DMS79 treated with DMSO at 0.1 percent for 48 hours (cell line): ENCODE measurements at regions not wholly inside any gene's neighbourhood (a gene's known extent, or its start where the extent isn't known, plus 50 kb on each side); places are given as distances from the start of the nearest gene placed in this dataset.
A peak's percentile ranks its signal among the peaks of the same experiment; 100 is the strongest.

Experiments
- DNase-seq: peaks from one replicate; lab custom pipeline; 2025; lab: John Stamatoyannopoulos, UW

DNA sequence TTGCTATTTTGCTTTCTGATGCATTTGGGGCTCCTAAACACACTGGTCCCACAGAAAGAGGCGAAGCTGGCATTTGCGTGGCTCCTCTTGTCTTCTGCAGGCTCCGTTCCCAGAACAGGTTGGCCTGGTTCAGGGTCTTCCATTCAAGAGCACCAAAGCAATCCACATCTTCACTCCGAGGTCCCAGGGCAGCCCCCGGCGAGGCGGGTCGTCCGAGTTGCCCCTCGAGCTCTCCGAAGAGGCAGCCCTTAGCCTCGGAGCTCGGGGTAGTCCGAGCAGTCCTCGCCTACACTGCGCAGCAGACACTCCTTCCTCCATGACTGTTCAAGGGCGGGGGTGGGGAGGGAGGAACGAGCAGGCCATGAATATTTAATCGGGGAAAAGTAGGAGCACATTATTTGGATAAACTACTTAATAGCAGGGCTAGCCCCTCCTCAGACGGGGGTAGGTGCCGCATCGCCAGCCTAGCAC is 321.3 kb downstream of the BLID start:
- no peak for DNase-seq

DNA sequence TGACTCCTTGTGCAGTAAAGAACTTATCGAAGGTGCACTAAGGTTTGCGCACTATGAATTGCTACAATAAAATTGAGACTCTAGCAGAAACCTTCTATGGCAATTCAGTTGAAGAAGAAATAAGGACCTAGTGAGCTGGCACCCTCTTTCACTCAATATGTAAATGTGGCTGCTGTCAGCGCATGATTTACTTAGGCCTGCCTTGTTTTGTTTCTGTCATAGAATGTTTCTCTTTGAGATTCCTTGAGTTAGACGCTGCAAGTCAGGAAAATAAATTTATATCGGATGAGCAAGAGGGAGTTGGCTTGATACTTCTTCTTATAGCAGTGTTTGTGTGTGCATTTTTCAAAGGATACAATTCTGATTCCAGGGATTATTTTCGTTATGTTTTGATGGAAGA is 322.1 kb downstream of the BLID start:
- DNase-seq = no peak

GRCh38 chr11:121793291-121793690 is 322.7 kb downstream of the BLID start:
- DNase-seq = no peak

DNA sequence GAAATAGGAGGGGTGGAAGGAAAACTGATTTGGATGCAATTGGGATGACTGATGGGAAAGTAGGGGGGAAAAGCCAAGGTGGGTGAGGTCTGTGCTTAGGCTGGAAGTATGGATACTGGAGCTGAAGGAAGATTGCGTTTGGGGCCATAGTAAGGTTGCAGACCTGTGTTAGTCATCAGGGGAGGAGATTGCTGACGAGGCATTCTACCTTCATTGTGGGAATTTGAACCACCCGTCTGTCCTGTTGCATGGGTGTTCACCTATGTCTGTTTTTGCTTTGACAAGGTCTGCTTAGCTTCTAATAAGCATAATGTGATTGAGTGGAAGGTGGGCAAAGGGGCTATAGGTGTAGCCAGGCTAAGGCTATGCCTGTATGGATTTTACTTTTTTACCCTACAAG is 323.8 kb downstream of the BLID start:
- DNase-seq = no peak

DNA sequence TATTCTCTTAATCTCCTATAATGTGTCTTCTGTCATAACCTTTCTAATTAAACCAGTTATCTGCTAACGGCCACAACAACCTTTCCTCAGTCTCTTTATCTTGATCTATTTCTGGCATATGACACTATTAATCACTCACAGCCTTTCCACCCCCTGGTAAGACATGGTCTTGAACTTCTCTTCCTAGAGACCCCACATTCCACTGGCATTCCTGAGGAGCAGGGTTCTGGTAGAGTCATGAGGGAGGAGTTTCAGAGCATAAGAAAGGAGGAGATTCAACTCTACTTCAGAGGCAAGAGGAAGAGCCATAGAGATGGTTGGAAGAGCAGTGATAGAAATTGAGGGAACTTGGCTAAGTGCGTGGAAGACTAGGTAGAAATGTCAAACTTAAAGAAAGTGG is 325.6 kb downstream of the BLID start:
- DNase-seq = no peak

- no peak for DNase-seq
Measured at GRCh38 chr11:121780971-121781370, 328.2 kb upstream of the SORL1-AS1 start.

GRCh38 chr11:121777056-121777455 is 324.3 kb upstream of the SORL1-AS1 start:
- DNase-seq = no peak

GRCh38 chr11:121775276-121775675 is 322.5 kb upstream of the SORL1-AS1 start:
- no peak for DNase-seq

GRCh38 chr11:121773076-121773475 is 320.3 kb upstream of the SORL1-AS1 start:
- DNase-seq = no peak

DNA sequence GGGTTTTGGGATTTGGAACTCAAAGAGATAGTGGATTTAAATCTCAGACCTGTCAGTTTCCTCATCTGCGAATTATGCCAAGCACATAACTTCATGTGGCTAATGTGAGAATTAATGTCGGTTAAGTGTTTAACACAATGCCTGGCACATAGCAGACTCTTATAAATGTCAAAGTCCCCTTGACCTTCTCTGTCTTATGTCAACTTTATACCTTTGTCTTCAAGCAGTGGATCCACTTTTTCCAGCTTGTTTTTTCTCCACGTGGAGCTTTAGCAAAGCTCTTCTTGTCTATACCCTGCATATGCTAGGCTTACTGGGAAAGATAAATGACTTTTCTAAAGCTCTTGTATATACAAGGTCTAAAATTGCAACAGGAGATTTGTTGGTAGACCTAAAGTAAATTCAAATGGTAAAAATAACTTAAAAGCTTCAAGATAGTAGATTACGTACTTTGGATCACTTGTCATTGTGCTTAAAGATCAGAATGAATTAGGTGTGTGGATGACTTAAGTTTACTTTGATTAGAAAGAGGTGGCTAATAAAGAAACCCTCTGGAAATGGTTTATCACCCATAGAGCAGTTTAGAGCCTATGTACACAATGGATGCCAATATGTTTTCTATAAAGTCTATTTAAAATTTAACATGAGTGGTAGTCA is 318.3 kb upstream of the SORL1-AS1 start:
- DNase-seq = no peak

DNA sequence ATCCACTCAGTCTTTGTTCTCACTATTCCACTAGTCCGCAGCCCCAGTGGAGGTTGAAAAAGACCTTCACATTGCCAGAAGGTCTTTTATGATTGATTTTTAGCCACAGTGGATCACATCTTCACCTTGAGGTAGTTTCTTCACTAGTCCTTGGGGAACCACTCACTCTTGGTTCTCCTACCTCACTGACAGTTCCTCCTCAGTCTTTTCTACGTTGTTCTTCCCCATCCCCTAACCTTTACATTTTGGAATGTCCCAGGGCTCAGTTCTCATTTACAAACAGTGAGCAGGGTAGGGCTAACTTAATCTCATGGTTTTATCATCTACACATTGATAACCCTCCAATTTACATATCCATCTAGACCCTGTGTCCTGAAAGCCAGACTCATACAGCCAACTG is 316.4 kb upstream of the SORL1-AS1 start:
- no peak for DNase-seq

GRCh38 chr11:121767433-121767832 is 314.7 kb upstream of the SORL1-AS1 start:
- DNase-seq = no peak

- DNase-seq = no peak
Measured at GRCh38 chr11:121766991-121767390, 314.2 kb upstream of the SORL1-AS1 start.

GRCh38 chr11:121766166-121766565 is 313.4 kb upstream of the SORL1-AS1 start:
- no peak for DNase-seq

DNA sequence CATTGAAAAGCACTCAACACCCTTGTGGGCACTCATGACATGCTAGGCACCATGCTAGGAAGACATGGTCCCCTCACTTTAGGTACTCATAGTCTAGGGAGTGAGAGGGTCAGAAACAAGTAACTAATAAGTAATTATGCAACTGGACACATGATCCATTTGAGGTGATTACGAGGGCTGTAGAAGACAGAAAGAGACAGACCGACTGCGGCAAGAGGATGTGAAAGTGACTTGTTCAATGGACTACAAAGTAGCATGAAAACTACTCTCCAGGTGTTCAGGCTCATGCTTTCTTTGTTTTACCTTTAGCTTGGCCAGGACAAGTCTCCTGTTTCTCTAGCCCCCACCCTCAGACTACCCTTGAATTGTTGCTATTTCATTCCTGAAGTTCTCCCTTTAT is 310.8 kb upstream of the SORL1-AS1 start:
- peak; percentile 80 for DNase-seq

- DNase-seq = peak; percentile 99
Measured at GRCh38 chr11:121762820-121763219, 310.1 kb upstream of the SORL1-AS1 start.

- no peak for DNase-seq
Measured at GRCh38 chr11:121761186-121761585, 308.4 kb upstream of the SORL1-AS1 start.

- peak; percentile 95 for DNase-seq
Measured at GRCh38 chr11:121757480-121758125, 304.8 kb upstream of the SORL1-AS1 start.

- DNase-seq = no peak
Measured at GRCh38 chr11:121755906-121756305, 303.1 kb upstream of the SORL1-AS1 start.

DNA sequence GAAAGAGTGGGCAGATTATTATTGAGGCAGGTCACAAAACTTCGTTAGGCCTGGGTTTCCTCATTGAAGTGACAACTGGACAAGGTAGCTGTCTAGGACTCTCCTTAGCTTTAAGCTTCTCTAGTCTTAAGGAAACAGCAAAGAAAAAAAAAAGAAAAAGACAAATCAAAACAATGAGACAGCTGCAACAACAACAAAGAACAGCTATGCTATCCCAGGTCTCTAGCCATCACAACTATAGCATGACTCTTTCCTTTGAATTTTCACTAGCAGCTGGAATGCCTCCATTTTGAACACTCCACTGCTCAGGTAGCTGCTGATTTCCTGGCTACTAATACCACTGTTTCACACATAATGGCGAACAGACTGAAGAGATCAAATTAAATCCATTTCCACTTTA is 302.4 kb upstream of the SORL1-AS1 start:
- DNase-seq = no peak

DNA sequence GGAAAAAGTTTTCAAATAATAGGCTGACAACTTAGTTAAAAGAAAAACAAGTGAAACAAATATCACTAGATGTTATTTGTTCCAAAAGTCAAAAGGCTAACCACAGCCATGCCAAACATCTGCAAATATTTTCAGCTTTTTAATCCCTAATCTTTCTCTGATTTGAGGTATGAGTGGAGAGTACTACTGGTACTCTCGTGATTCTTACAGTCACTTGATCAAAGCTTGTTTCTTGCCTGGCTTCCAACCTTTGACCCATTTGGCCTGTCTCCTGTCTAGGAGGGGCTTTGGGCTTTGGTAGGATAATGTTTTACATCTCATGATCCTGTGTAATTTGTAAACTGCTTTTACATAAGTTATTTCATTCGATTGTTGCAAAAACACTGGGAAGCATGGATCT is 301.8 kb upstream of the SORL1-AS1 start:
- DNase-seq = no peak

DNA sequence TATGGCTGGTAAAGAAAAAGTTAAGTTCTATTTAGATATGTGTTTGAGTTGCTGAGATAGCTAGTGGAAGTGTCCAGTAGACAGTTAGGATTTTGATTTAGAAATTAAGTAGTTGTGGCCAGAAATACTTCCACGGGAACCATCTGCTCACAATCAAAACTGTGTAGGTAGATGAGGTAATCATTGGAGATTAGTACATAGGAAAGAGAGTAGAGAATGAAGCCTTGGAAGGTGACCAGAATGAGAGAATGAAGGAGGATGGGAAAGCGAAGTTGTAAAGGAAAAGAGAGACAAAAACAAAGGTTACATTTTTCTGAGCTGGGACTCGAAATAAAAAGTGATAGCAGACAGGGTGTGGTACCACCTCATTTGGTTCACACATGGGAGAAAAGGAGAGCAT is 296.9 kb upstream of the SORL1-AS1 start:
- no peak for DNase-seq

DNA sequence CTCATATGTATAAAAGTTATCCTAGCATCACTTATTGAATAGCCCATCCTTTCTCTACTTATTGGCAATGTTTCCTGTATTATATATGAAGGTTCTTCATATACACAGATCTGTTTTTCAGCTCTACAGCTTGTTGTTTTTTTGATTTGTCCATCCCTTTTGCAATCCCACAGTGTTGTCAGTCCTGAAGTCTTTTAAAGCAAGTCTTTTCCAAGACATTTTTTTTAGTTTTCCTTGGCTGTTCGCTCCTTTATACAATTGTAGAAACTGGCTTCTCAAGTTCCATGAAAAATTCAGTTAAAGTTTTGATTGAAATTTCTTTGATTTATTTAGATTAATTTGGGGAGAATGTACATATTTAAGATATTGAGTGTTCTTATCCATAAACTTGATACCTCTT is 295.3 kb upstream of the SORL1-AS1 start:
- no peak for DNase-seq

DNA sequence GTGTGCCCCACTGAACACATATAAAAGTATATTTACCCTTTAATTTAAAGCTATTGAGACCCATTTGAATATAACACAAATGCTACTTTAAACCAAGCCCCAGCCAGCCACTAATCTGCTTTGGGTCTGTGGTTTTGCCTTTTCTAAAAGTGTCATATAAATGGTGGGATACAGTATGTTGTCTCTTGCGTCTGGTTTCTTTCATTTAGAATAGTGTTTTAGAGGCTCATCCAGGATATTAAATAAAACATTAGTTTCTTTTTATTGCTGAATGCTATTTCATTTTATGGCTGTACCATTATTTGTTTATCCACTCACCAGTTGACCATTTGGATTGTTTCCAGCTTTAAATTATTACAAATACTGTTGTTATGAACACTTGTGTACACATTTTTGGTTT is 290.5 kb upstream of the SORL1-AS1 start:
- DNase-seq = no peak
